Astrocyte (in vitro differentiated cells and primary cell): ENCODE measurements at regions not wholly inside any gene's neighbourhood (a gene's known extent, or its start where the extent isn't known, plus 50 kb on each side); places are given as distances from the start of the nearest gene placed in this dataset.

Source experiments
- DNase-seq: peaks from one replicate; pipeline ENCODE4 v3.0.0-alpha.2; 2010; ENCODE audit warnings: low read depth
- FAIRE-seq: peaks from 2 replicates; lab custom pipeline; 2011; peaks lifted over from hg19 to GRCh38; lab: Jason Lieb, UNC
- H2AFZ ChIP-seq: 2 replicates; pipeline ENCODE4 v1.6.0; 2012; ENCODE audit warnings: low read depth, low read length, inconsistent platforms
- H3K27ac ChIP-seq: 2 replicates; pipeline ENCODE4 v1.5.1; 2011; ENCODE audit warnings: low read depth, low read length, inconsistent platforms
- H3K27me3 ChIP-seq: 2 replicates; pipeline ENCODE4 v1.6.0; 2011; ENCODE audit warnings: low read length, inconsistent platforms; ENCODE audit not compliant: insufficient read depth
- H3K36me3 ChIP-seq: 2 replicates; pipeline ENCODE4 v1.5.1; 2011; ENCODE audit warnings: low read length, inconsistent platforms; ENCODE audit not compliant: insufficient read depth
- H3K4me1 ChIP-seq: 2 replicates; pipeline ENCODE4 v1.5.1; 2011; ENCODE audit warnings: low read length, inconsistent platforms; ENCODE audit not compliant: insufficient read depth
- H3K4me2 ChIP-seq: 2 replicates; pipeline ENCODE4 v1.6.0; 2012; ENCODE audit warnings: low read length, inconsistent platforms
- H3K4me3 ChIP-seq: 2 replicates; pipeline ENCODE4 v1.5.1; 2011; ENCODE audit warnings: low read depth, mild to moderate bottlenecking, low read length, inconsistent platforms; ENCODE audit not compliant: insufficient read depth
- H3K79me2 ChIP-seq: 2 replicates; pipeline ENCODE4 v1.6.0; 2012; ENCODE audit warnings: mild to moderate bottlenecking, low read length, inconsistent platforms; ENCODE audit not compliant: insufficient read depth
- H3K9ac ChIP-seq: 2 replicates; pipeline ENCODE4 v1.6.0; 2012; ENCODE audit warnings: mild to moderate bottlenecking, low read length, inconsistent platforms
- H3K9me3 ChIP-seq: 2 replicates; pipeline ENCODE4 v1.5.1; 2012; ENCODE audit warnings: low read depth, mild to moderate bottlenecking, low read length, inconsistent platforms; ENCODE audit not compliant: insufficient read depth
- H4K20me1 ChIP-seq: 2 replicates; pipeline ENCODE4 v1.6.0; 2012; ENCODE audit warnings: low read length, inconsistent platforms; ENCODE audit not compliant: insufficient read depth
- H3K27ac Mint-ChIP-seq: one replicate; pipeline ENCODE4 v1.8.0; 2021; ENCODE audit warnings: mild to moderate bottlenecking, mixed read lengths; ENCODE audit not compliant: unreplicated experiment
- H3K27me3 Mint-ChIP-seq: one replicate; pipeline ENCODE4 v1.8.0; 2021; ENCODE audit warnings: low read depth, mixed read lengths; ENCODE audit not compliant: unreplicated experiment
- H3K36me3 Mint-ChIP-seq: one replicate; pipeline ENCODE4 v1.8.0; 2021; ENCODE audit warnings: low read depth, mixed read lengths; ENCODE audit not compliant: unreplicated experiment
- H3K4me1 Mint-ChIP-seq: one replicate; pipeline ENCODE4 v1.8.0; 2021; ENCODE audit warnings: low read depth, mixed read lengths; ENCODE audit not compliant: unreplicated experiment
- H3K4me3 Mint-ChIP-seq: one replicate; pipeline ENCODE4 v1.8.0; 2021; ENCODE audit warnings: mild to moderate bottlenecking, moderate library complexity, mixed read lengths; ENCODE audit not compliant: unreplicated experiment
- H3K9me3 Mint-ChIP-seq: one replicate; pipeline ENCODE4 v1.8.0; 2021; ENCODE audit warnings: mild to moderate bottlenecking, mixed read lengths; ENCODE audit not compliant: unreplicated experiment
- CTCF ChIP-seq: IDR thresholded peaks from 2 replicates; pipeline ENCODE4 v1.5.1; 2011; ENCODE audit warnings: low read depth, mild to moderate bottlenecking, inconsistent platforms, low read length, moderate library complexity; ENCODE audit not compliant: insufficient read depth
- EZH2 ChIP-seq: IDR thresholded peaks from 2 replicates; pipeline ENCODE4 v1.6.1; 2012; ENCODE audit warnings: mild to moderate bottlenecking, low read length, inconsistent platforms; ENCODE audit not compliant: insufficient read depth

GRCh38 chrX:124736553-124737270 lies 390.3 kb downstream of the SH2D1A start:
- H3K27ac Mint-ChIP-seq = no peak overlapping the region
- H3K79me2 ChIP-seq = no peaks in the 10 kb centered on the region
- H3K4me1 ChIP-seq = no peaks in the 10 kb centered on the region
- H3K9me3 Mint-ChIP-seq = no peaks in the 10 kb centered on the region
- H2AFZ ChIP-seq = no peak overlapping the region
- DNase-seq (no peak), FAIRE-seq (no peak)
- TF ChIP-seq EZH2 (no peak), CTCF (no peak)
- no peaks in the 10 kb centered on the region for H3K9me3 ChIP-seq
- H3K4me3 Mint-ChIP-seq = no peak overlapping the region
- H3K27me3 ChIP-seq = no peaks in the 10 kb centered on the region
- no peaks in the 10 kb centered on the region for H3K36me3 Mint-ChIP-seq
- H3K27ac ChIP-seq = no peak overlapping the region
- H3K9ac ChIP-seq = no peak overlapping the region
- no peak overlapping the region for H3K4me3 ChIP-seq
- no peaks in the 10 kb centered on the region for H3K36me3 ChIP-seq
- H3K4me1 Mint-ChIP-seq = peaks cover 2% of the 10 kb centered on the region
- no peaks in the 10 kb centered on the region for H4K20me1 ChIP-seq
- no peaks in the 10 kb centered on the region for H3K27me3 Mint-ChIP-seq
- H3K4me2 ChIP-seq = no peak overlapping the region

- Histone ChIP-seq H3K79me2 (no peaks in the 10 kb centered on the region), H2AFZ (no peak overlapping the region), H3K27me3 (no peaks in the 10 kb centered on the region), H3K4me3 (no peak overlapping the region), H3K4me2 (no peak overlapping the region), H3K36me3 (no peaks in the 10 kb centered on the region), H3K4me1 (no peaks in the 10 kb centered on the region), H4K20me1 (no peaks in the 10 kb centered on the region), H3K27ac (no peak overlapping the region), H3K9me3 (no peaks in the 10 kb centered on the region), H3K9ac (no peak overlapping the region)
- no peak overlapping the region for H3K27ac Mint-ChIP-seq
- H3K36me3 Mint-ChIP-seq = no peaks in the 10 kb centered on the region
- peaks cover 2% of the 10 kb centered on the region for H3K4me1 Mint-ChIP-seq
- TF ChIP-seq CTCF (no peak), EZH2 (no peak)
- no peaks in the 10 kb centered on the region for H3K27me3 Mint-ChIP-seq
- FAIRE-seq (no peak), DNase-seq (no peak)
- no peaks in the 10 kb centered on the region for H3K9me3 Mint-ChIP-seq
- no peak overlapping the region for H3K4me3 Mint-ChIP-seq
Measured at GRCh38 chrX:124737771-124738170, 391.4 kb downstream of the SH2D1A start.

GRCh38 chrX:124747295-124747694 lies 400.9 kb downstream of the SH2D1A start:
- Histone ChIP-seq H3K4me3 (no peak overlapping the region), H3K36me3 (no peaks in the 10 kb centered on the region), H3K4me1 (no peaks in the 10 kb centered on the region), H3K9ac (no peak overlapping the region), H3K9me3 (no peaks in the 10 kb centered on the region), H3K79me2 (no peaks in the 10 kb centered on the region), H2AFZ (no peak overlapping the region), H4K20me1 (no peaks in the 10 kb centered on the region), H3K4me2 (no peak overlapping the region), H3K27me3 (no peaks in the 10 kb centered on the region), H3K27ac (no peak overlapping the region)
- no peak for DNase-seq
- Mint-ChIP-seq H3K9me3 (no peaks in the 10 kb centered on the region), H3K4me3 (no peak overlapping the region), H3K27ac (no peak overlapping the region), H3K27me3 (no peaks in the 10 kb centered on the region), H3K36me3 (no peaks in the 10 kb centered on the region), H3K4me1 (no peaks in the 10 kb centered on the region)
- peak; percentile 43 for FAIRE-seq
- TF ChIP-seq EZH2 (no peak), CTCF (no peak)
